Activated gamma-delta T cell treated with anti-CD3 and anti-CD28 coated beads, Interleukin-2, amount 50 U/mL, for 16 hours (primary cell): ENCODE measurements at regions not wholly inside any gene's neighbourhood (a gene's known extent, or its start where the extent isn't known, plus 50 kb on each side); places are given as distances from the start of the nearest gene placed in this dataset.
"Not testable (repeated sequence)": the region's sequence is repeated elsewhere in the genome, so short reads cannot be mapped to it uniquely, and the experiment has no call there.

Source experiments
- DNase-seq: peaks from one replicate; pipeline ENCODE4 v3.0.0-alpha.2; 2020; ENCODE audit warnings: low read depth

DNA sequence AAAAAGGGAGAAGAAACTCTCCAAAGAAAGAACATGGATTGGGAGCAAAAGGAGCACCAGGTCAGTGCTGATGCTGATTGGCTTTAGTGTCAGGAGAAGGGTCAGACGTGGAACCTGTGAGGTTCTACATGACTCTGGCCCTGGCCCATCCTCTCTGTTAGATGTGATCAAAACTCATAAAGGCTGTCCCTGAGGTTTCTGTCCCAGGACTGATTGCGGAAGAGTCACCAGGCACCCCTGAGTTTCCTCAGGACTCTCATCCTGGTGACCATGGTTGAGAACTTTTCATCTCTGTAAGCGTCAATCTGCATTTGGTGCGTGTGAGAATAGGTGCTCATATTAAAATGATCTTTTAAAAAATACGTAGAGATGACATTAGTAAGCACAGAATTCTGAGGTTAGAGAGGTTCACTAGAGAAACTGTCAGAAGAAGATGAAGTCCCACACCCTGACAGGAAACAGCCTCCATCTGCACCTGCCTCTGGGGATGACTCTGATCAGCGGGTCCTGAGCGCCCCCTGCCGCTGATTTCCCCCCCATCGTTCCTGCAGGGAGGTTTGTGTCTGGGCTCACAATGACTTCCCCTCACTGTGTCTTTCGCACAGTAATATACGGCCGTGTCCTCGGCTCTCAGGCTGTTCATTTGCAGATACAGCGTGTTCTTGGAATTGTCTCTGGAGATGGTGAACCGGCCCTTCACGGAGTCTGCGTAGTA lies 741.8 kb downstream of the TMEM121 start:
- DNase-seq, result peak; percentile 65

DNA sequence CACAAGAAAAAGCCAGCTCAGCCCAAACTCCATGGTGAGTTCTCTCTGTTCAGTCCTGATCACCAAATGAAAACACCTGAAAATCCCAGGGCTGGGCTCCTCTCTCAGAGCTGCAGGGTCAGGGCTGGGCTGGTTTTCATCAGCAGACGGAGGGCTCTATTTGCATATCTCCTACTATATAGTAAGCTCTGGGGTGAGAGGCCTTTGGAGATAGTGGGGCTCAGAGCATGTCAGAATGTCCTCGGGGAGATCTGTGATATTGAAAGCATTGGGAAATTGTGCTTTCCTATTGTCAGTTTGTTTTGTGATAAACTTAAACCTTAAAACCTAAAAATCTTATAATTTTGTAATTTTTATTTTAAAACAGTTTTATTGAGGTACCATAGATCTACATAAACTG lies 742.6 kb downstream of the TMEM121 start:
- DNase-seq, result no peak

DNA sequence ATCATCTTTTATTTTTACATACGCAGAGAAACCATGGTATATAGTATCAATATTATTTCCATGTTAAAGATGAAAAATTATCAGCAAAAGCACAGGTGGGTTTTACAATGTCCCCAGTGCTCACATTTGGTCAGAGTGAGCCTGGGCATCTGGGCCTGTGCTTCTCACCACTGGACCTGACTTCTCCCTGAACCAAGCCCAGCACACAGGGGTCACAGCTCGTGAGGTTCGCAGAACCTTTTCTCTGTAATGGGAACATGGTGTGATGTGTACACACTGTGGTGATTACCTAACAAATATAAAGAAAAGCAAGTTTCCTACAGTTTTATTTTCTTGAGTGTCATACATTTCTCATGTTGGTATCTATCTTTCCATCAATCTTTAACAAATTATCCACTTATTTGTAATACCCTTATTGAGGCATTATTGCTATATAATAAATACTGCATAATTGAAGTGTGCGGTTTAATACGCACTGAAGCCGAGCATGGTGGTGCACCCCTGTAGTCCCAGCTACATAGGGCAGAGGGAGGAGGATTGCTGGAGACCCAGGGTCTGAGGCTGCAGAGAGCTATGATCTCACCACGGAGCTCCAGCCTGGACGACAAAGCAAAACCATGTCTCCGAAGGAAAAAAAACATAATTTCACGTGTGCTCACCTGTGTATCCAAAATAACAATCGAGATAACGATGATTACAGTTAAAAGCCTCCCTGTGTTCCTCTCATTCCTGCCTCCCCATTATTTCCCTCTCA lies 743.2 kb downstream of the TMEM121 start:
- no peak for DNase-seq

DNA sequence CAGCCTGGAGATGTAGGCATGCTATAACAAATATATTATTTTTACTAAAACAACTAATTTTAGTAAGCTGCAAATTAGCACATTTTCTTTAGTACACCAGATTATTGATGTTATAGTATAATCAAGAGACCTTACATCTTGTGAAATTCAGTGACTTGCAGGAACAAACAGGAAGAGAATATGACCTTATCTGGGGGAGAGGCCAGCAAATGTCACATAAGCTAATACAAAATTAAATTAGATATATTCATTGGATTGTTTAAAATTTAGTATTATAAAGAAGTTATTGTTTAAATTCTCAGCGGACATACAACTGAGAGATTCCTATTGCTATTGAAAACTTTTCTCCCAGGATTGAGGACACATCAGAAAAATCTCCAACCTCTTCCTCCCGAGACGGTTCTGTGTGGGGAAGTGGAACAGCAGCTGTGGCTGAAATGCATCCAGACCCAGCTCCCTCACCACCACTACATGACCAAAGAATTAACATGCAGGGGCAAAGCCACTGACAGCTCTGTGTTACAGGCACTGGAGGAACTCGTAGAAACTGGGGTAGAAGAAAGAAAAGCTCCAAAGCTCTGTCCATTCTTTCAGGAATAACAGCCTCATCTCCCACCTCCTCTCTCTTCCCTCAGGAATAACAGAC lies 744.2 kb downstream of the TMEM121 start:
- DNase-seq, result not testable (repeated sequence)

DNA sequence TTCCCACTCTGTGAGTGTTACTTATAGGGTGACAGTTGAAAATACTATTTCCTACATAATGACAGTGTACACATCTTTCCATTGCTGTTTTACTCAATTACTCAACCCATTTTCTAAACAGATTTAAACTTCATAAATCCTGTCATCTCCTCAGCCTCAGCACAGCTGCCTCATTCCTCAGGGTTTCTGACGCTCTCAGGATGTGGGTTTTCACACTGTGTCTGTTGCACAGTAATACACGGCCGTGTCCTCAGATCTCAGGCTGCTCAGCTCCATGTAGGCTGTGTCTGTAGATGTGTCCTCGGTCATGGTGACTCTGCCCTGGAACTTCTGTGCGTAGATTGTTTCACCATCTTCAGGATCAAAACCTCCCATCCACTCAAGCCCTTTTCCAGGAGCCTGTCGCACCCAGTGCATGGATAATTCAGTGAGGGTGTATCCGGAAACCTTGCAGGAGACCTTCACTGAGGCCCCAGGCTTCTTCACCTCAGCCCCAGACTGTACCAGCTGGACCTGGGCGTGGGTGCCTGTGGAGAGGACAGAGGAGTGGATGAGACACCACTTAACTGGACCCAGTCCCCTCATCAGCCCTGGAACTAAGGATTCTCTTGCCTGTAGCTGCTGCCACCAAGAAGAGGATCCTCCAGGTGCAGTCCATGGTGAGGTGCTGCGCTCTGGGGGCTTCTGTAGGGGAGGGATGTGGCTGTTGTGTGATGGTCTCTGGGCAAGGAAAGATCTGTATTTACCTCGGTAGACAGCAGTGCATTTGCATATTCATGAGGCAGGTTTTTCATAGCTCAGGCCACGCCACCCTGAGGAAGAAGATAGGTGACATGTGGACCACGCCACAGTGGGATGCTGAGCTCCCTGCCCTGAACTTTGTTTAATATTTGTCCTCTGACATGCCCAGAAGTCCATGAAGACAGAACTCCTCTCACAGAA lies 750.2 kb downstream of the TMEM121 start:
- peak; percentile 16 for DNase-seq

DNA sequence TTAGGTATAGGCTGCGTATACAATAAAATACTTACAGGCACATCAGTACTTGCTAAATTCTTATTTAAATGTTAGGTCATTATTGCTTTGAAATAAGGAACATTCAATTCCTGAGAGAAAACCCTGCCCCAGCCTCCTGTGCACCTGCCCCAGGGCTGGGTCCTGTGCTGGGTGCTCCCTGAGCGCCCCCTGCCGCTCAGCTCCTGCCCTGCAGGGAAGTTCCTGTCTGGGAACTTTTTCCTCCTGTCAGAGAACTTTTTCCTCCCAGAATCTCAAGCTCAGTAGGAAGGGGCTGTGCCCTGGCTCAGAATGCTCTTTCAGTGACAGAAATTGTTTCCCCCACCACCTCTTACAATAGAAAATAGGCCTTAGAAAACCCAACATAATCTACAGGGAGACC lies 751.1 kb downstream of the TMEM121 start:
- no peak for DNase-seq

DNA sequence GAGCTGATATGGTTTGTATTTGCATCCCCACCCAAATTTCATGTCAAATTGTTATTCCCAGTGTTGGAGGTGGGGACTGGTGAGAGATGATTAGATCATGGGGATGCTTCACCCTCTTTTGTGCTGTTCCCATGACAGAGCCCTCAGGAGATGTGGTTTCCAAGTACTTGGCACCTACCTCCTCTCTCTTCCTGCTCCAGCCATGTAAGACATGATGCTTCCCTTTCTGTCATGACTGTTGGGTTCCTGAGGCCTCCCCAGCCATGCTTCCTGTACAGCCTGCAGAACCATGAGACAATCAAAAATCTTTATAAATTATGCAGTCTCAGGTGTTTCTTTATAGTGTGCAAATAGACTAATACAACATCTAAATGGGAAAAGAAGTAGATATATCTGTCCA lies 754.5 kb downstream of the TMEM121 start:
- no peak for DNase-seq

DNA sequence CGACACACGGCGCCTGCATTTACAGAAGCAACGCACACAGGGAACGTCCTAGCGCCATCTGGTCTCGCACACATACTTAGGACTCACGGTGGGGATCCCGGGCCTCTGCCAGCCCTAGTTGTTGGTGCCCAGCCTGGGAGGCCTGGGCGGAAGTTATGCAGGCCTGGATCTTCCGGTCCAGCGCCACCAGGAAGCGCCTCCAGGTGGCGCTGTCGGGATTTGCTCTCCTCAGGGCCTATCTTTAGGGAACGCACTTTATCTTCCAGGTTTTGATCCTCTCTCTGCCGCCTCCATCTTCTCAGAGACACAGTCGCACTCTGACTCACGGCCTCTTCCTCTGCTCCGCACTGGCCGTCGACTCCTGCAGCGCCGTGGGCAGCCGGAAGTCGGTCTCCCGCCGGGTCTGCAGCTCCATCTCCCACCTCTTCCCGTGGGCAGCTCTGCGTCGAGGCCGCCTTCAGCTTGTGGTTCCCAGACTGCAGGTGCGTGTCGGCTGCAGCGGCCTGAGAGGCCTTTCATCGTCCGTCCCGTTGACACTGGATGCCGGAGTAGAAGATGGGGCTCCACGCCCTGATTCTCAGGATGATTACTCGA lies 760.4 kb downstream of the TMEM121 start:
- DNase-seq, result no peak

DNA sequence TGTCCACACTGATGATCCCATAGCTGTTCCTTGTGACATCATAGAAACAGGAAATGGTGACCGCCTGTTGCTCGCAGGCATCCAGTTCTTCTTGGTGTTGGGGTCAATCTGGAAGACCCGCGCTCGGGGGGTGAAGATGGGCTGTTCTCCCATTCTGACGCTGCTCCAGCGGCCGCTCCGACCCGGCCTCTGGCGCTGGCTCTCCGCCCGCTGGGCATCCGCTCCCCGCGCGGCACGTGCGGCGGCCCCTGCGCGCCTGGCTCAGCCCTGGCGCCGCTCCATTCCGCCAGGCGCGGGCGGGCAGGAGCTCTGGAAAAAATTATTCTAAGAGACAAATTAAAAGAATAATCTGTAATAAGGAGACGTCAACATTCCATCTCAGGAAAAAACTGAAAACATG lies 761.1 kb downstream of the TMEM121 start:
- no peak for DNase-seq

DNA sequence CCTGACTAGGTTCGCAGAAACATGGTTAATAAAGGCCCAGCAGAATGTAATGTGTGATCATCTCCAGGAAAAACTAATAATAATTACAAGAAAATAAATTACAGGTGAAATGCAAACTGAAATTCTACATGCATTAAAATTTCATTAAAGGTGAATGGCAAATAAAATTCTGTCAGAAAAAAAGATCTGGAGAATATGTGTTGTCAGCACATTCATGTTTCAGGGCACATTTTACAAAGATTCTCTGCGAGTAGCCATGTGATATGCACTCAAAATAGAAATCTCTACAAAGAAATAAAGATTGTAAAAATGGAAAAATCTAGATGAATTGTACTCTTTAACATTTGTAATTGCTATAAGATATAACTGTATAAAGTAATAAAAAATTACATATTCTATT lies 765.2 kb downstream of the TMEM121 start:
- no peak for DNase-seq

DNA sequence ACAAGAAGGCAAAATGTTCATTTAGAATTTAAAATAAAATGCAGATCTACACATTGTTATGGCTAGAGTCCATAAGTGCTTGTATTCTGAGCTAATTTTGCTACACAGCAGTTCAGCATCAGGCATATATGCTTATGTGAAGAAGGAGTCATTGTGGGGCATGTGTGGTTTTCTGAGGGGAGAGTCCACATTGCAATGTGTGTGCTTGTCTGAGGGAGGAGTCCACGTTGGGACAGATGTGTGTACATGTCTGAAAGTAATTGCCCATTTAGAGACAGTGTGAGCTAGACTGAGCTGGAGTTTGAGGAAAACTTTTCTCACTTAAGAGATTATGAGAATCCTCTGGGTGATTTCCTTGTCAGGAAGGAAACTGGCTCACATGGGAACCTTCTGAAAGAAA lies 767.9 kb downstream of the TMEM121 start:
- DNase-seq, result no peak

DNA sequence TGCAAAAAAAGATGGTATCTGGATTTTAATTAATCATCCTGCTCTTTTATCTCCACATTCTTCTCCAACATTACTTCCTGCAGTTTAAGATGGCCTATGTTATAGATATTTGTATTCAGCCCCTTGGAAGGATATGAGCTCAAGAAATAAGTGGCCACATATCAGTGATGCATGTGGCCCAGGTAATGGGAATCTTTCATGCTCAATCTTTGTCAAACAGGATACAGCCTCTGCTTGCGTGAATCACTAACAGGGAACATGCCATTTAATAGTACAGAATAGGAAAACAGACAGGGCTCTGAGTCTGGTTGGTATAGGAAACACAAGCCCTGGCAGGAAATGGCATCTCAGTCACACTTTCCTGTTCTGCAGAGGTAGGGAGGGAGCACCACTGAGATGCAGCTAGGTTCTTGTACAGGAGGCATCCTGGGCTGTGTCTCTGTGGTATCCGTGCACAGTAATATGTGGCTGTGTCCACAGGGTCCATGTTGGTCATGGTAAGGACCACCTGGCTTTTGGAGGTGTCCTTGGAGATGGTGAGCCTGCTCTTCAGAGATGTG lies 774.6 kb downstream of the TMEM121 start:
- DNase-seq, result not testable (repeated sequence)

DNA sequence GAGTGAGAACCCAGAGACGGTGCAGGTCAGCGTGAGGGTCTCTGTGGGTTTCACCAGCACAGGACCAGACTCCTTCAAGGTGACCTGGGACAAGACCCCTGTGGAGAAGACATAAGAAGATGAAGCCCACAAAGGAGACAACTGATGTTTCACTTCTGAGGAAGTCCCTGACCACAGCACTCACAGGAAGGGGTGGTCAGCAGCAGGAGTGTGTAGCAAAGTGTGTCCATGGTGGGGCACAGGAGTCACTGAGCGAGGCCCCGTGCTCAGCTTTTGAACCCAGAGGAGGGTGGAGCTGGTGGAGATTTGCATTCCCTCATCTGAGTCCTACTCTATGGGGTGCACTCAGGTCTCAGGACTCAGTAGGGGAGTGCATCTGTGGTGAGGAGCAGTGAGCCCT lies 775.2 kb downstream of the TMEM121 start:
- not testable (repeated sequence) for DNase-seq

DNA sequence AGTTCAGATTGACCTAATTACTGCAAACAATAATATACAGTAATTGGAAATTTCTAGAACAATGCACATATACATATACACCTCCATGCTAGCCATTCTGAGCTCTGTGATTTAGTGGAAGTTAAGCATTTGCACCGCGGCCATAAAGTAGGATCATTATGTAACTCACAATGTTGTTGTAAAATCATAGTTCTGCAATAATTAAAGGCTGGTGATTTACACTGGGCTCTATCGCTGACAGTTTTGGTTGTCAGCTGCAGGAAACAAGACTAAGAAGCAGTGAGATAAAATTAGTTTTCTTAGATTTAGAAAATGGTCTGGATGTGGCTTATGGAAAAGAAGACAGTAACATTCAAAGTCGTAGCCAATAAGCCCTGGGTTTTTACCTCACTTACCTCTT lies 776.3 kb downstream of the TMEM121 start:
- DNase-seq, result no peak

DNA sequence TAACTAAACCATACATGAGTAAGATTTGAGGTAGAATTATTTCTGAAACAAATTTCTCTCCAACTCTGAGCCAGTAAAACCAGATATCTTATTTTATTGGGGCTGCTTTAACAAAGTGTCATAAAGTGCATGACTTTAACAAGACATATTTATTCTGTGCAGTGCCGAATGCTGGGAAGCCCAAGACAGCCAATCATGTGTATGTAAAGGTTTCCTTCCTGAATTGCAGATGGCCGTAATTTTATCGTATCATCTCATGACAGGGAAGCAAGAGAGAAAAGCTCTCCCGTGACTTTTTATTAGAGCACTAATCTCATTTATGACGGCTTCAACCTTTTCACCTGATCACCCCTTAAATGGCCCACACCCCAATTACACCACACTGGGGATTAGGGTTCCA lies 777.9 kb downstream of the TMEM121 start:
- DNase-seq, result no peak

DNA sequence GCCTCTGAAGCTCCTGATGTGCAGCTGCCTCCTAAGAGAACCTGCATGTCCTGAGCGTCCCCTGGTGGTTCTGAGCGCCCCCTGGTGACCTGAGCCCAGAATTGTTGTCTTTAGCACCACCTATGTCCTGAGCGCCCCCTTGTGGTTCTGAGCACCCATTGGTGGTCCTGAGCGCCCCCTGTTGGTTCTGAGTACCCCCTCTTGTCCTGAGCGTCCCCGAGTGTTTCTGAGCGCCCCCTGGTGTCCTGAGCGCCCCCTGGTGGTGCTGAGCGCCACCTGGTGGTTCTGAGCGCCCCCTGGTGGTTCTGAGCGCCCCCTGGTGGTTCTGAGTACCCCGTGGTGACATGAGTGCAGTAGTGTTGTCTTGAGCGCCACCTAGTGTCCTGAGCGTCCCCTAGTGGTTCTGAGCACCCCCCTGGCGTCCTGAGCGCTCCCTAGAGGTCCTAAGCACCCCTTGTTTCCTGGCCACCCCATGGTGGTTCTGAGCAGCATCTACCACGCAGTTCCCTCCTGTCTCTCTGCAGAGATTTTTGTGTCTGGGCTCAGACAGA lies 782.5 kb downstream of the TMEM121 start:
- peak; percentile 46 for DNase-seq

DNA sequence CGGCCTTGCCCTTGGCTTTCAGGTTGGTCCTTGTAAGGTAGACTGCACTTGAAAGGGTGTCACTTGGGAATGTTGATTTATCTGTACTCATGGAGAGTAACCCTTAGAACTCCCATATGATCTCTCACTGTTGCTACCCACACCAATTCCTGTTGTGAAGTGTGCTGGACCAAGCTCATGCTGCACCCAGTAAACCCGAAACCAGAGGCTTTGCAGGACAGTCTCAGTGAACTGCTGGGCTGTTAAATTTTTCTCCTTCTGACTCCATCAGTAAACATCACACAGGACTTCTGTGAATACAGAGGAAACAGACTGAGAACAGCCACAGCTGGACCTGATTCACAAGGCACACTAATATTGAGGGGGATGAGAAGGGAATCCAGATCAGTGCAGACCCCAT lies 783.0 kb downstream of the TMEM121 start:
- no peak for DNase-seq

DNA sequence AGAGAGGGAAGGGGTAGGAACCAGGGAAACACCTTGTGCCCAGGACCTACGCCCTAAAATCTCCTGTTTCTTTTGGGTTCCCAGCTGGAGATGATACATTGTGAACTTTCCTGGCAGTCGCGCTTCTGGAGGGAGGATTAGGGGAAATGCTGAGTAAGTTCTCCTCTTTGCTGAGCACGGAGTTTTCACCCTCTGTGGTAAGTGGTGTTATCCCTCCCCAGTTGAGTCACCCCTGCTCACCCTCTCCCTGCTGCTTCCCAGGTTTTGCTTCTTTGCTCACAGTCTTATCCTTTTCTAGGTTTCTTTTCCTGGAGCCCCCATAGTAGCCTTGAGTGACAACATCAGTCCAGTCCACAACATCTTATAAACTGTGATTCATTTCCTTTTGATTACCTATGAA lies 789.1 kb downstream of the TMEM121 start:
- no peak for DNase-seq

DNA sequence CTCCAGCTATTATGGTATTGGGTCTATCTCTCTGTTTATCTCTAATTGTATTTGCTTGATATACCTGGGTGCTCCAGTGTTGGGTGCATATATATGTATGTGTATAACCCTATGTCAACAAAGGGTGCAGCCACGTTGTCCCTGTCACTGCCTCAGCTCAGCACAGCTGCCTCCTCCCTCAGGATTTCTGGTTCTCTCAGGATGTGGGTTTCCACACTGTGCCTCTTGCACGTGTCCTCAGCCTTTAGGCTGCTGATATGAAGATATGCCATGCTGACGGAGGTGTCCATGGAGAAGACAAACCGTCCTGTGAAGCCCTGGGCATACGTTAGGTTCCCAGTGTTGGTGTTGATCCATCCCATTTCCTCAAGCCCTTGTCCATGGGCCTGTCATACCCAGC lies 791.2 kb downstream of the TMEM121 start:
- no peak for DNase-seq

DNA sequence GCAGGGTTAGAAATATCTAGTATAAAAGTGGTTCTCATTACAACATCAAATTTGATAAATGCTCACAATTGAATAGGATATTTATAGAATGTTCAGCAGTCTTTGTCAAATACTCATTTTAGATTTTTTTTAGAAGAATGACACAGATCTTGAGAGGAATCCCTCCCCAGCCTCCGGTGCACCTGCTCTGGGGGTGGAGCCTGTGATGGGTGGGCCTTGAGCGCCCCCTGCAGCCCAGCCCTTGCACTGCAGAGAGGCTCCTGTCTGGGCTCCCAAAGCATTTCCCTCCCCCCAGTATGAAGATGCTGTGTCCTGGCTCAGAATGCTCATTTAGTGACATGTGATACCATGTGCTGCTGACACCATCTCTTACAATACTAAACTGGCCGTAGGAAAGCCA lies 792.3 kb downstream of the TMEM121 start:
- peak; percentile 20 for DNase-seq

DNA sequence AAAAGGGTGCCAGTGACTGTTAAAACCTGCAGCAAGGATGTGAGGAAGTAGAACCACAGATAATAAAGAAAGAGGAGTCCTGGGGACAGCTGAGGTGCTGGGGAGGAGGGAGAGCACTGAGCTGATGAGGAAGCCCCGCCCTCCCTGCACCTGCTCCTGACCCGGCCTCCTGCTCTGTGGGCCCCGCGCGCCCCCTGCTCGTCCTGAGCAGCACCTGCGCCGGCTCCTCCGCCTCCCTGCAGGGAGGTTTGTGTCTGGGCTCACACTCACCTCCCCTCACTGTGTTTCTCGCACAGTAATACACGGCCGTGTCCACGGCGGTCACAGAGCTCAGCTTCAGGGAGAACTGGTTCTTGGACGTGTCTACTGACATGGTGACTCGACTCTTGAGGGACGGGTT lies 797.6 kb downstream of the TMEM121 start:
- DNase-seq, result not testable (repeated sequence)
